SJSA1 (cell line): ENCODE measurements at regions not wholly inside any gene's neighbourhood (a gene's known extent, or its start where the extent isn't known, plus 50 kb on each side); places are given as distances from the start of the nearest gene placed in this dataset.
A peak's percentile ranks its signal among the peaks of the same experiment; 100 is the strongest.
"Not testable (repeated sequence)": the region's sequence is repeated elsewhere in the genome, so short reads cannot be mapped to it uniquely, and the experiment has no call there.

ENCODE experiments used
- DNase-seq, 2 experiments: peaks; one replicate each; pipeline ENCODE4 v3.0.0-alpha.2; 2015 to 2020; ENCODE audit warnings: low spot score in 2 of 2, low read depth in 1 of 2
- H3K27ac ChIP-seq: fragments of 250-450 bp; sonication (Bioruptor Pico); 2 replicates; pipeline ENCODE4 v1.5.1; 2020; ENCODE audit warnings: mild to moderate bottlenecking, moderate library complexity
- H3K27me3 ChIP-seq: fragments of 250-450 bp; sonication (Bioruptor Pico); replicated peaks from 2 replicates; pipeline ENCODE4 v1.5.1; 2020; ENCODE audit warnings: mild to moderate bottlenecking, moderate library complexity
- H3K36me3 ChIP-seq: fragments of 250-450 bp; sonication (Bioruptor Pico); 2 replicates; pipeline ENCODE4 v1.5.1; 2020; ENCODE audit warnings: mild to moderate bottlenecking
- H3K4me1 ChIP-seq: fragments of 250-450 bp; sonication (Bioruptor Pico); replicated peaks from 2 replicates; pipeline ENCODE4 v1.6.1; 2021; ENCODE audit warnings: mild to moderate bottlenecking
- H3K4me3 ChIP-seq: fragments of 250-450 bp; sonication (Bioruptor Pico); 2 replicates; pipeline ENCODE4 v1.5.1; 2020; ENCODE audit warnings: mild to moderate bottlenecking
- H3K9me3 ChIP-seq: fragments of 250-450 bp; sonication (Bioruptor Pico); replicated peaks from 2 replicates; pipeline ENCODE4 v1.5.1; 2020; ENCODE audit warnings: mild to moderate bottlenecking

DNA sequence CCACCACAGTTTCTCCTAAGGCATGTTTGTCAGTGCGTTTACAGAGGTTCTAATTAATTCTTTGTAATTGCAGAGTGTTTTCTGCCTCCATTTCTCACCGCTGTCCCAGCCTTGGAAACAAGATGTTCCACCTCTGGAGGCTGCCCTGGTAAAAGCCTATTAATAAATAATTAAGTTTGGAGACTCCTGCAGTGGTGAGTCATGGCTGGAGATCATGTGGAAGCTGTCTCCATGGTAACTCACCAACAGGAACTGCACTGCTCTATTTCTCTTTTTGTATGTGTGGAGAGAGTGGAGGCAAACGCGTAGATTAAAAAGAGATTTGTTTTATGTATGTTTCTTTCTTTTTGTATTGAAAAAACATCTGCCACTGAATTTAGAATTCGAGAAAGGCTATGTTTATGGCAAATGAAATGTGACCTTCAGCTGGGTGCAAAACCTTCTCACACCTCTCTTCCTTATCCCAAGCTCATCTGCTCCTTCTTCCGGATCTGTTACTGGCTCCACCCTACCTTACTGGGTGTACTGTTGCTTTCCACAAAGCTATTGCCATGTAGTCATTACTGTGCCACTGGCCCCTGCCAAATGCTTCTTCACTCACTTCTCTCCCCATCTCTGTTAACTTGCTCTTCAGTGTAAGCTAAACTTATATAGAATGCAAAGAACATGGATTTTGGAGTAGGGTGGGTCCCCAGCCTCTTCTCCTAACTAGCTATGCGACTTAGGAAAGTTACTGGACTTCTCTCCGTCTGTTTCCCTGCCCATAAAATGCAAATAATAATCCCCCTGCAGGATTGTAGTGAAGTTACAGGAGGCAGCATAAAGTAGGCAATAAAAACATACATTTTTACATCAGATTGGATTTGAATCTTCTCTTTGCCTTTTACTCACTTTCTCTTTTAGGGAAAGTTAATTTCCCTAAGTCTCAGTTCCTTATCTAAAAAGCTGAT lies 778.5 kb downstream of the NTRK3 start:
- no peak overlapping the region for H3K4me3 ChIP-seq
- H3K9me3 ChIP-seq: no peaks in the 10 kb centered on the region
- no peak overlapping the region for H3K27ac ChIP-seq

GRCh38 chr15:87477026-87477425 lies 779.5 kb downstream of the NTRK3 start:
- H3K36me3 ChIP-seq: no peaks in the 10 kb centered on the region
- H3K27ac ChIP-seq: no peak overlapping the region
- H3K9me3 ChIP-seq: no peaks in the 10 kb centered on the region
- DNase-seq: no peak
- no peaks in the 10 kb centered on the region for H3K4me1 ChIP-seq
- no peaks in the 10 kb centered on the region for H3K27me3 ChIP-seq
- H3K4me3 ChIP-seq: no peak overlapping the region

More for the DNA sequence above, 778.5 kb downstream of the NTRK3 start:
- Histone ChIP-seq H3K27me3 (no peaks in the 10 kb centered on the region), H3K36me3 (no peaks in the 10 kb centered on the region), H3K4me1 (no peaks in the 10 kb centered on the region)
- peak in 1 of 2 experiments; percentile 10 for DNase-seq

DNA sequence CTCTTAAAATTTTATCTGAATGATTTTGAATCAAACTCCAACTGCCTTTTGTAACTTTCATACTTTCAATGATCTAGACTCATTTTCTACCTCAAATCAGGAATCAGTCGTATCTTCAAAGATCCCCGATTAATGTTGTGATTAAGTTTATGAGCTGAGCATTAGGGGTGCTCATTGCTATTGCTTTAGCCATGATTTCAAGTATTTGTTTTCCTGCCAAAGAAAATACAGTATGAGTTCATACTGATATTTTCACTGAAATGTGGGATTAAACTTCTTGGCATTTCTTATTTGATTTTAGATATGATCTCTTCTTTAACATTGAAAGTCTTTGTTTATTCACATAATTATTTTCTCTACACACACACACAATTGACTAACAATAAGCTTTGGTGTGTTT lies 785.6 kb downstream of the NTRK3 start:
- Histone ChIP-seq H3K9me3 (no peaks in the 10 kb centered on the region), H3K36me3 (no peaks in the 10 kb centered on the region), H3K27me3 (no peaks in the 10 kb centered on the region), H3K27ac (no peak overlapping the region), H3K4me1 (no peaks in the 10 kb centered on the region), H3K4me3 (no peak overlapping the region)
- DNase-seq: no peak

DNA sequence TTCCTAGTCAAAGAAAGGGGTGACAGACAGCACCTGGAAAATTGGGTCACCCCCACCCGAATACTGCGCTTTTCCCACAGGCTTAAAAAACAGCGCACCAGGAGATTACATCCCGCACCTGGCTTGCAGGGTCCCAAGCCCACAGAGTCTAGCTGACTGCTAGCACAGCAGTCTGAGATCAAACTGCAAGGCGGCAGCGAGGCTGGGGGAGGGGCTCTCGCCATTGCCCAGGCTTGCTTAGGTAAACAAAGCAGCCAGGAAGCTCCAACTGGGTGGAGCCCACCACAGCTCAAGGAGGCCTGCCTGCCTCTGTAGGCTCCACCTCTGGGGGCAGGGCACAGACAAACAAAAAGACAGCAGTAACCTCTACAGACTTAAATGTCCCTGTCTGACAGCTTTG lies 792.6 kb downstream of the NTRK3 start:
- DNase-seq, H3K27ac ChIP-seq, H3K9me3 ChIP-seq, H3K4me1 ChIP-seq, H3K4me3 ChIP-seq, H3K27me3 ChIP-seq, H3K36me3 ChIP-seq: not testable (repeated sequence)

DNA sequence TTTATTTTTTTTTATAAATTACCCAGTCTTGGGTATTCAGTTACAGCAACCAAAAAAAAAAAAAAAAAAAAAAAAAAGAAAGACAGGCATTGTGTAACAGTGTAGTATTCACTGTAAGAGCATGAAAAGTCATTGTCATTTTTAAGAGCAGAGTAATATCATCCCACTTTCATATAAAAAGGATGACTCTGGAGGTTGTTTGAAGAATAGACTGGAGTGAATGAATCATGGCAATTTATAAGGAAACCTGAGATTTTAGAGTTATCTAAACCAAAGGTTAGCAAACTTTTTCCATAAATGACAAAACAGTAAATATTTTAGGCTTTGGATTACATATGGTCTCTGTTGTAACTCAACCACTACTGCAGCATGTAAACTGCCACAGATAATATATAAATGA lies 794.9 kb downstream of the NTRK3 start:
- no peaks in the 10 kb centered on the region for H3K4me1 ChIP-seq
- no peak overlapping the region for H3K27ac ChIP-seq
- no peaks in the 10 kb centered on the region for H3K27me3 ChIP-seq
- H3K36me3 ChIP-seq: no peaks in the 10 kb centered on the region
- DNase-seq: no peak
- H3K4me3 ChIP-seq: no peak overlapping the region
- H3K9me3 ChIP-seq: no peaks in the 10 kb centered on the region

DNA sequence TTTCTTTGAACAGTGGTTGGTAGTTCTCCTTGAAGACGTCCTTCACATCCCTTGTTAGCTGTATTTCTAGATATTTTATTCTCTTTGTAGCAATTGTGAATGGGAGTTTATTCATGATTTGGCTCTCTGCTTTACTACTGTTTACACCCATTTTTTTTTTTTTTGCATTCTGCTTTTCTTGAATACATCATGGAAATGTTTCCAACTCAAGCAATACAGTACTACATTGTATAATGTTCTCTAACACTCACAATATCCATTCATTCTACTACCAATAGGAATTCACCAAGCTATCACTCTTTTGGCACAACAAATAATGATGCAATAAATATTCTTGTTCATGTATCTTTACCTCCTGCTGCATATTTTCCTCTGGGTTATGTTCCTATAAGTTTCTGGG lies 801.7 kb downstream of the NTRK3 start:
- Histone ChIP-seq H3K27ac (no peak overlapping the region), H3K4me3 (no peak overlapping the region), H3K36me3 (no peaks in the 10 kb centered on the region), H3K4me1 (no peaks in the 10 kb centered on the region), H3K27me3 (no peaks in the 10 kb centered on the region), H3K9me3 (no peaks in the 10 kb centered on the region)
- no peak for DNase-seq

- H3K9me3 ChIP-seq: peaks cover 8% of the 10 kb centered on the region
- H3K27me3 ChIP-seq: no peaks in the 10 kb centered on the region
- no peaks in the 10 kb centered on the region for H3K36me3 ChIP-seq
- no peak overlapping the region for H3K27ac ChIP-seq
- H3K4me1 ChIP-seq: no peaks in the 10 kb centered on the region
- H3K4me3 ChIP-seq: no peak overlapping the region
- DNase-seq: no peak
Measured at GRCh38 chr15:87450314-87450713, 806.2 kb downstream of the NTRK3 start.

GRCh38 chr15:87439090-87439489 lies 817.4 kb downstream of the NTRK3 start:
- Histone ChIP-seq H3K4me1 (no peaks in the 10 kb centered on the region), H3K27ac (no peak overlapping the region), H3K27me3 (no peaks in the 10 kb centered on the region), H3K4me3 (no peak overlapping the region), H3K9me3 (no peaks in the 10 kb centered on the region), H3K36me3 (no peaks in the 10 kb centered on the region)
- DNase-seq: no peak

GRCh38 chr15:87433871-87434270 lies 822.7 kb downstream of the NTRK3 start:
- Histone ChIP-seq H3K4me1 (no peaks in the 10 kb centered on the region), H3K27me3 (no peaks in the 10 kb centered on the region)

GRCh38 chr15:87429754-87430153 lies 826.8 kb downstream of the NTRK3 start:
- Histone ChIP-seq H3K27ac (no peak overlapping the region), H3K27me3 (no peaks in the 10 kb centered on the region)

More at GRCh38 chr15:87433871-87434270, 822.7 kb downstream of the NTRK3 start:
- no peak overlapping the region for H3K4me3 ChIP-seq
- no peak overlapping the region for H3K27ac ChIP-seq
- H3K36me3 ChIP-seq: no peaks in the 10 kb centered on the region
- DNase-seq: no peak
- H3K9me3 ChIP-seq: no peaks in the 10 kb centered on the region

DNA sequence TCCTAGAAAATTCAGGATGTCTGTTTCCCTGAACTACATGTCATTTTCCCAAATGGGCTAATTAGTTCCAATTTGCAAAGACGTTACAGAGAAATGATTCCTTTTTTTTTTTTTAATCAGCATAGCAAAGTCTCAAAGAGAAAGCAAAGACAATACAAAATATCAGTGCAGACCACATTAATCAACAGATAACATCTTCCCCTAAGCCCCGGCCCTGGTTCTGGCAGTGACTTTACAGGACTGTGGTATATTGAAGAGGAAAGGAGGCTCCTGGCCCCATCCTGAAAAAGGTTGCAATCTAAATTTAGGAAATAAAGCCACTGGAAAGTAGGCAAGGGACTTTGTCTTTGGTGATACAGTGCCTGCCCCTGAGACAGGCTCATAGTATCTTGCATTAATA lies 836.5 kb downstream of the NTRK3 start:
- no peak for DNase-seq
- H3K9me3 ChIP-seq: no peaks in the 10 kb centered on the region; the same call in 1 of the 2 replicates
- H3K27ac ChIP-seq: no peak overlapping the region
- H3K4me3 ChIP-seq: no peak overlapping the region
- H3K27me3 ChIP-seq: no peaks in the 10 kb centered on the region
- no peaks in the 10 kb centered on the region for H3K36me3 ChIP-seq
- no peaks in the 10 kb centered on the region for H3K4me1 ChIP-seq

More at GRCh38 chr15:87429754-87430153, 826.8 kb downstream of the NTRK3 start:
- H3K9me3 ChIP-seq: no peaks in the 10 kb centered on the region
- H3K4me3 ChIP-seq: no peak overlapping the region
- no peaks in the 10 kb centered on the region for H3K4me1 ChIP-seq
- H3K36me3 ChIP-seq: no peaks in the 10 kb centered on the region
- no peak for DNase-seq

DNA sequence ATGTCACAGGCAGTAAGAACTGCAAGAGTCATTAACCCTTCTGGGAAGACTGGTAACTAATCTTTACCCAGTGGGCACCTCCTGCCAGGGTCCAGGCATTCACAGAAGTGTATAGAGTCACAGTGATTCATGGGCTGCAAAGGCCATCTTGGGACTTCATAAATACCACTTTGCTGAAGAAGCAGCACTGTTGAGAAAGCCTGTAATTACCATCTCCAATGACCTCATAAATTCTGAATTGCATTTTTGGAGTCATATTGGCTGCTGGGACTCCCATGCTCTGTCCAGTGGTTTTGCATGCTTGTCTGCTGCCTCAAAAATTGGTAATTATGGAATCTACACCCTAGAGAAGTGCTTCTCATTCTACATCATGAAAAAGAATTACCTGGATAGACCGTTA lies 837.2 kb downstream of the NTRK3 start:
- Histone ChIP-seq H3K9me3 (no peaks in the 10 kb centered on the region; the same call in 1 of the 2 replicates), H3K4me3 (no peak overlapping the region), H3K27me3 (no peaks in the 10 kb centered on the region), H3K4me1 (no peaks in the 10 kb centered on the region), H3K27ac (no peak overlapping the region), H3K36me3 (no peaks in the 10 kb centered on the region)
- DNase-seq: no peak

DNA sequence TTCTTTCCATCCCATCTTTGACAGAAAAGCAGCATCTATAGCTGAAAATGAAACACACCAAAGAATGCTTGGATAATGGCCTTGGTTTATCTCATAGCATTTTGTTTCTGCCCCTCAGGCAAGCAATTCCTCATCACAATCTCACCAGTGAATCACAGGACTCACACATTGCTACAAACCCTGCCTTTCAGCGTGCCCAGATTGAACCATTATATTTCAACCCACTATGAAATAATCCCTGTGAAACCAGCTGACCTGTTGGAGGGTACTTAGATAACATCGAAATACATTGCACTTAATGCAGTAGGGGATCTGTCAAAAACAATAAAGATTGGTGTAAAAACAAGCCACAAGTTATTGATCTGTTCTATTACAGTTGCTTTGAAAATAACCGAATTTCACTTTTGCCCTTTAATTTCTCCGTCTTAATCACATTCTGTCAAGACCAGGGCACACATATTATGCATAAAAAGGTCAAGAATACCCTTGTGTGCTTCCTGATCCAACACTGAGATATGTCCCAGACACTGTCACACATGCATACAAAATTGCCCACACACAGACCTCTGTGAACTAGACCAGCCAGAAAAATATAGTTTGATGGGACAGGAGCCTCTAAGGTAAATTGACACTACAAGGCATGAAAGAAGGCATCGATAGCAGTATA lies 839.8 kb downstream of the NTRK3 start:
- Histone ChIP-seq H3K36me3 (no peaks in the 10 kb centered on the region), H3K4me3 (no peak overlapping the region), H3K4me1 (no peaks in the 10 kb centered on the region), H3K27me3 (no peaks in the 10 kb centered on the region), H3K27ac (no peak overlapping the region), H3K9me3 (no peaks in the 10 kb centered on the region; the same call in 1 of the 2 replicates)
- DNase-seq: no peak

DNA sequence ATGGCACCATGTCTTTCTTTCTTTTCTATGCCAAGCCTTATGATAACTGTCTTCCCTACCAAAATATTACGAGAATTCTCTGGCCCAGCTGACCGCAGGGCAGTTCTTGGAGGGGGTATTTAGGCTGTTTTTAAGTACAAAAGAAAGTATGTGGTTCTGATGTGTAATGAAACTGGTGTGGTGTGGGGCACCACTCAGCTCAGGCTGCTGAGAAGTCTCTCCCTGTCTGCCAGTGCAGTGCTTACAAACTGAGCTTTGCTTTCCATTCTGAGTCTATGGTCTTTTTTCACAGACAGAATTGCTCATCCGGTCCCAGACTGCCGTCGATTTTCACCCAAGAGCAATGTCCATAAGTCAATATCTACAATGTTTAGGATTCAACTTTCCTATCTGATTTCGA lies 847.6 kb downstream of the NTRK3 start:
- Histone ChIP-seq H3K27ac (no peak overlapping the region), H3K9me3 (no peaks in the 10 kb centered on the region), H3K36me3 (no peaks in the 10 kb centered on the region), H3K4me1 (no peaks in the 10 kb centered on the region), H3K4me3 (no peak overlapping the region), H3K27me3 (no peaks in the 10 kb centered on the region)
- no peak for DNase-seq
